ENCODE measurements at regions not wholly inside any gene's neighbourhood (a gene's known extent, or its start where the extent isn't known, plus 50 kb on each side); places are given as distances from the start of the nearest gene placed in this dataset.
"Not testable (repeated sequence)": the region's sequence is repeated elsewhere in the genome, so short reads cannot be mapped to it uniquely, and the experiment has no call there.

GRCh38 chr14:80313806-80314205, 102.5 kb upstream of the DIO2 start:
- no peak for DNase-seq (ENCODE audit: low spot score)
- in situ Hi-C loops (cut with HindIII; ENCODE audit: low sequenced_read_pairs): no loop called here

- in situ Hi-C loops (cut with HindIII; ENCODE audit: low sequenced_read_pairs): no loop called here
- no peak for DNase-seq (ENCODE audit: low spot score)
Measured at GRCh38 chr14:80310938-80311750, 99.8 kb upstream of the DIO2 start.

GRCh38 chr14:80304125-80304766, 92.9 kb upstream of the DIO2 start:
- in situ Hi-C loops (cut with HindIII; ENCODE audit: low sequenced_read_pairs): no loop called here
- DNase-seq (ENCODE audit: low spot score): no peak

GRCh38 chr14:80300351-80300750, 89.0 kb upstream of the DIO2 start:
- no peak for DNase-seq (ENCODE audit: low spot score)
- in situ Hi-C loops (cut with HindIII; ENCODE audit: low sequenced_read_pairs): no loop called here

GRCh38 chr14:80298491-80299017, 87.2 kb upstream of the DIO2 start:
- in situ Hi-C loops (cut with HindIII; ENCODE audit: low sequenced_read_pairs): no loop called here
- DNase-seq (ENCODE audit: low spot score): no peak

GRCh38 chr14:80291101-80291500, 79.8 kb upstream of the DIO2 start:
- in situ Hi-C loops (cut with HindIII; ENCODE audit: low sequenced_read_pairs): no loop called here
- no peak for DNase-seq (ENCODE audit: low spot score)

- DNase-seq (ENCODE audit: low spot score); in situ Hi-C loops (cut with HindIII; ENCODE audit: low sequenced_read_pairs): not testable (repeated sequence)
Measured at GRCh38 chr14:80286744-80287143, 75.4 kb upstream of the DIO2 start.

GRCh38 chr14:80278293-80279023, 67.2 kb upstream of the DIO2 start:
- DNase-seq (ENCODE audit: low spot score): no peak
- in situ Hi-C loops (cut with HindIII; ENCODE audit: low sequenced_read_pairs): no loop called here

GRCh38 chr14:80275208-80275850, 64.0 kb upstream of the DIO2 start:
- in situ Hi-C loops (cut with HindIII; ENCODE audit: low sequenced_read_pairs): no loop called here
- no peak for DNase-seq (ENCODE audit: low spot score)

GRCh38 chr14:80274310-80274709, 63.0 kb upstream of the DIO2 start:
- in situ Hi-C loops (cut with HindIII; ENCODE audit: low sequenced_read_pairs); DNase-seq (ENCODE audit: low spot score): not testable (repeated sequence)

GRCh38 chr14:80271389-80271788, 60.1 kb upstream of the DIO2 start:
- in situ Hi-C loops (cut with HindIII; ENCODE audit: low sequenced_read_pairs): no loop called here
- no peak for DNase-seq (ENCODE audit: low spot score)

- in situ Hi-C loops (cut with HindIII; ENCODE audit: low sequenced_read_pairs): no loop called here
- DNase-seq (ENCODE audit: low spot score): no peak
Measured at GRCh38 chr14:80269353-80269925, 58.1 kb upstream of the DIO2 start.

- in situ Hi-C loops (cut with HindIII; ENCODE audit: low sequenced_read_pairs): no loop called here
- DNase-seq (ENCODE audit: low spot score): no peak
Measured at GRCh38 chr14:80266930-80267329, 55.6 kb upstream of the DIO2 start.

GRCh38 chr14:80264702-80265101, 53.4 kb upstream of the DIO2 start:
- in situ Hi-C loops (cut with HindIII; ENCODE audit: low sequenced_read_pairs): no loop called here
- DNase-seq (ENCODE audit: low spot score): no peak
